ENCODE measurements at regions not wholly inside any gene's neighbourhood (a gene's known extent, or its start where the extent isn't known, plus 50 kb on each side); places are given as distances from the start of the nearest gene placed in this dataset.
"Not testable (repeated sequence)": the region's sequence is repeated elsewhere in the genome, so short reads cannot be mapped to it uniquely, and the experiment has no call there.

- Mint-ChIP-seq H3K27me3 (no peaks in the 10 kb centered on the region), H3K27ac (peak overlapping the region in 2 of 6 donors; percentile 29 to 76), H3K36me3 (no peaks in the 10 kb centered on the region), H3K4me1 (peaks cover 44 to 68% (median 67%) of the 10 kb centered on the region in 3 donors), H3K9me3 (no peaks in the 10 kb centered on the region), H3K4me3 (peak overlapping the region in 1 of 8 donors; percentile 12)
- ATAC-seq (ENCODE audit: low read depth in 2 of 2) (no peak), DNase-seq (no peak)
These were observed 150.3 kb upstream of the TBL1XR1 start for GRCh38 chr3:177347611-177348010.

GRCh38 chr3:177348974-177349373 lies 151.7 kb upstream of the TBL1XR1 start:
- Mint-ChIP-seq H3K9me3 (no peaks in the 10 kb centered on the region), H3K36me3 (no peaks in the 10 kb centered on the region), H3K4me3 (peak overlapping the region in 3 of 8 donors; percentile 21 to 64 (median 26)), H3K27ac (peak overlapping the region in 3 of 6 donors; percentile 7 to 85 (median 29)), H3K4me1 (peaks cover 56 to 78% (median 78%) of the 10 kb centered on the region in 3 donors), H3K27me3 (no peaks in the 10 kb centered on the region)
- ATAC-seq (ENCODE audit: low read depth in 2 of 2), result no peak
- DNase-seq, result no peak

- H3K27me3 Mint-ChIP-seq, result no peaks in the 10 kb centered on the region
- H3K36me3 Mint-ChIP-seq, result no peaks in the 10 kb centered on the region
- no peak for ATAC-seq (ENCODE audit: low read depth in 2 of 2)
- H3K9me3 Mint-ChIP-seq, result no peaks in the 10 kb centered on the region
- H3K4me1 Mint-ChIP-seq, result peaks cover 60 to 80% (median 77%) of the 10 kb centered on the region in 3 donors
- H3K4me3 Mint-ChIP-seq, result peak overlapping the region in 2 of 8 donors; percentile 21 to 64
- no peak for DNase-seq
- H3K27ac Mint-ChIP-seq, result peak overlapping the region in 3 of 6 donors; percentile 7 to 85 (median 29)
These were observed 152.1 kb upstream of the TBL1XR1 start for GRCh38 chr3:177349384-177349783.

- Mint-ChIP-seq H3K9me3 (no peaks in the 10 kb centered on the region), H3K4me1 (peaks cover 59 to 77% (median 70%) of the 10 kb centered on the region in 3 donors), H3K36me3 (no peaks in the 10 kb centered on the region), H3K27ac (peak overlapping the region; percentile 41 to 98 (median 80)), H3K4me3 (peak overlapping the region; percentile 42 to 80 (median 59)), H3K27me3 (no peaks in the 10 kb centered on the region)
- no peak for ATAC-seq (ENCODE audit: low read depth in 2 of 2)
- DNase-seq, result no peak
These were observed 152.8 kb upstream of the TBL1XR1 start for GRCh38 chr3:177350121-177350520.

GRCh38 chr3:177351206-177351605 lies 153.9 kb upstream of the TBL1XR1 start:
- peak overlapping the region; percentile 12 to 80 (median 52) for H3K4me3 Mint-ChIP-seq
- peak overlapping the region; percentile 61 to 98 (median 90) for H3K27ac Mint-ChIP-seq
- no peaks in the 10 kb centered on the region for H3K27me3 Mint-ChIP-seq
- H3K36me3 Mint-ChIP-seq, result no peaks in the 10 kb centered on the region
- ATAC-seq (ENCODE audit: low read depth in 2 of 2), result no peak
- no peaks in the 10 kb centered on the region for H3K9me3 Mint-ChIP-seq
- peaks cover 55 to 72% (median 67%) of the 10 kb centered on the region in 3 donors for H3K4me1 Mint-ChIP-seq
- DNase-seq, result no peak

GRCh38 chr3:177351757-177352158 lies 154.5 kb upstream of the TBL1XR1 start:
- peak; percentile 79 for DNase-seq
- H3K27ac Mint-ChIP-seq, result peak overlapping the region; percentile 61 to 98 (median 90)
- H3K27me3 Mint-ChIP-seq, result no peaks in the 10 kb centered on the region
- H3K9me3 Mint-ChIP-seq, result no peaks in the 10 kb centered on the region
- H3K36me3 Mint-ChIP-seq, result no peaks in the 10 kb centered on the region
- peaks cover 58 to 76% (median 72%) of the 10 kb centered on the region in 3 donors for H3K4me1 Mint-ChIP-seq
- ATAC-seq (ENCODE audit: low read depth in 2 of 2), result peak; percentile 95
- peak overlapping the region; percentile 12 to 80 (median 57) for H3K4me3 Mint-ChIP-seq

GRCh38 chr3:177352424-177352823 lies 155.1 kb upstream of the TBL1XR1 start:
- no peaks in the 10 kb centered on the region for H3K27me3 Mint-ChIP-seq
- H3K4me1 Mint-ChIP-seq, result peaks cover 65 to 82% (median 78%) of the 10 kb centered on the region in 3 donors
- H3K36me3 Mint-ChIP-seq, result no peaks in the 10 kb centered on the region
- no peak for ATAC-seq (ENCODE audit: low read depth in 2 of 2)
- H3K27ac Mint-ChIP-seq, result peak overlapping the region in 5 of 6 donors; percentile 25 to 98 (median 71)
- DNase-seq, result no peak
- H3K4me3 Mint-ChIP-seq, result peak overlapping the region in 3 of 8 donors; percentile 32 to 80 (median 42)
- H3K9me3 Mint-ChIP-seq, result no peaks in the 10 kb centered on the region

GRCh38 chr3:177353140-177353539 lies 155.9 kb upstream of the TBL1XR1 start:
- no peaks in the 10 kb centered on the region for H3K9me3 Mint-ChIP-seq
- H3K4me3 Mint-ChIP-seq, result peak overlapping the region in 1 of 8 donors; percentile 2
- H3K27ac Mint-ChIP-seq, result peak overlapping the region in 3 of 6 donors; percentile 27 to 41 (median 38)

GRCh38 chr3:177353879-177354278 lies 156.6 kb upstream of the TBL1XR1 start:
- H3K4me3 Mint-ChIP-seq; H3K36me3 Mint-ChIP-seq; H3K27me3 Mint-ChIP-seq; ATAC-seq (ENCODE audit: low read depth in 2 of 2); H3K9me3 Mint-ChIP-seq; DNase-seq: not testable (repeated sequence)
- Mint-ChIP-seq H3K4me1 (peaks cover 69 to 83% (median 79%) of the 10 kb centered on the region in 3 donors), H3K27ac (peak overlapping the region in 1 of 6 donors; percentile 61)

More at GRCh38 chr3:177353140-177353539, 155.9 kb upstream of the TBL1XR1 start:
- Mint-ChIP-seq H3K36me3 (no peaks in the 10 kb centered on the region), H3K4me1 (peaks cover 65 to 83% (median 78%) of the 10 kb centered on the region in 3 donors), H3K27me3 (no peaks in the 10 kb centered on the region)
- ATAC-seq (ENCODE audit: low read depth in 2 of 2) (no peak), DNase-seq (no peak)

- no peak overlapping the region for H3K4me3 Mint-ChIP-seq
- H3K27ac Mint-ChIP-seq, result peak overlapping the region in 2 of 6 donors; percentile 5 to 25
- H3K36me3 Mint-ChIP-seq, result no peaks in the 10 kb centered on the region
- no peak for DNase-seq
- no peak for ATAC-seq (ENCODE audit: low read depth in 2 of 2)
- no peaks in the 10 kb centered on the region for H3K27me3 Mint-ChIP-seq
- H3K9me3 Mint-ChIP-seq, result no peaks in the 10 kb centered on the region
- peaks cover 64 to 82% (median 79%) of the 10 kb centered on the region in 3 donors for H3K4me1 Mint-ChIP-seq
These were observed 157.2 kb upstream of the TBL1XR1 start for GRCh38 chr3:177354466-177354865.

GRCh38 chr3:177356113-177356512 lies 158.8 kb upstream of the TBL1XR1 start:
- H3K27ac Mint-ChIP-seq, result peak overlapping the region in 1 of 6 donors; percentile 28
- H3K4me3 Mint-ChIP-seq, result peak overlapping the region in 3 of 8 donors; percentile 31 to 37 (median 35)
- no peak for DNase-seq
- H3K9me3 Mint-ChIP-seq, result peaks cover 0 to 4% (median 0%) of the 10 kb centered on the region in 7 donors
- H3K4me1 Mint-ChIP-seq, result peaks cover 70 to 84% (median 81%) of the 10 kb centered on the region in 3 donors
- H3K36me3 Mint-ChIP-seq, result no peaks in the 10 kb centered on the region
- H3K27me3 Mint-ChIP-seq, result no peaks in the 10 kb centered on the region
- no peak for ATAC-seq (ENCODE audit: low read depth in 2 of 2)

- ATAC-seq (ENCODE audit: low read depth in 2 of 2) (no peak), DNase-seq (no peak)
- H3K27ac Mint-ChIP-seq, result no peak overlapping the region
- peaks cover 76 to 84% (median 81%) of the 10 kb centered on the region in 3 donors for H3K4me1 Mint-ChIP-seq
- peaks cover 0 to 4% (median 0%) of the 10 kb centered on the region in 7 donors for H3K9me3 Mint-ChIP-seq
- peak overlapping the region in 3 of 8 donors; percentile 0 to 91 (median 25) for H3K4me3 Mint-ChIP-seq
- H3K27me3 Mint-ChIP-seq, result no peaks in the 10 kb centered on the region
- no peaks in the 10 kb centered on the region for H3K36me3 Mint-ChIP-seq
These were observed 159.7 kb upstream of the TBL1XR1 start for GRCh38 chr3:177356952-177357351.

GRCh38 chr3:177357352-177358090 lies 160.2 kb upstream of the TBL1XR1 start:
- H3K27ac Mint-ChIP-seq, result peak overlapping the region in 5 of 6 donors; percentile 41 to 99 (median 89)
- no peaks in the 10 kb centered on the region for H3K27me3 Mint-ChIP-seq
- no peak for DNase-seq
- peak overlapping the region; percentile 83 to 97 (median 92) for H3K4me3 Mint-ChIP-seq
- H3K36me3 Mint-ChIP-seq, result no peaks in the 10 kb centered on the region
- no peak for ATAC-seq (ENCODE audit: low read depth in 2 of 2)
- peaks cover 75 to 81% (median 75%) of the 10 kb centered on the region in 3 donors for H3K4me1 Mint-ChIP-seq
- peaks cover 0 to 4% (median 0%) of the 10 kb centered on the region in 7 donors for H3K9me3 Mint-ChIP-seq

Measured in naive B cell (primary cell).